Testis (tissue), 2 donors: ENCODE measurements at regions not wholly inside any gene's neighbourhood (a gene's known extent, or its start where the extent isn't known, plus 50 kb on each side); places are given as distances from the start of the nearest gene placed in this dataset.

Source experiments
- CTCF ChIP-seq, 3 experiments: fragments of 450-650 bp in 2 of 3; fragments of 200-600 bp in 1 of 3; sonication (generic) in 1 of 3; IDR thresholded peaks; one replicate each; pipeline ENCODE4 v1.5.1; 2016 to 2019; ENCODE audit warnings: antibody characterized with exemption in 3 of 3, mild to moderate bottlenecking in 2 of 3, moderate library complexity in 1 of 3
- POLR2A ChIP-seq: fragments of 450-650 bp; IDR thresholded peaks from one replicate; pipeline ENCODE4 v1.6.1; 2017; ENCODE audit warnings: antibody characterized with exemption, mild to moderate bottlenecking, moderate library complexity

- TF ChIP-seq CTCF (IDR thresholded peaks at IDR 0.05) (no peak), POLR2A (no peak)
Measured at GRCh38 chr9:100689635-100690034, 111.8 kb downstream of the CAVIN4 start.
